Sigmoid colon (tissue), 6 donors: ENCODE measurements at regions not wholly inside any gene's neighbourhood (a gene's known extent, or its start where the extent isn't known, plus 50 kb on each side); places are given as distances from the start of the nearest gene placed in this dataset.

Source experiments
- DNase-seq: peaks from one replicate; pipeline ENCODE4 v3.0.0-alpha.2; 2019
- H3K27ac ChIP-seq, 4 donors: fragments of 200-600 bp; sonication (generic); one replicate each; pipeline ENCODE4 v1.5.1; 2016 to 2019; ENCODE audit warnings: mild to moderate bottlenecking in 1 of 4
- H3K27me3 ChIP-seq, 3 donors: fragments of 200-600 bp; sonication (generic); one replicate each; pipeline ENCODE4 v1.5.1; 2019; ENCODE audit warnings: mild to moderate bottlenecking in 1 of 3
- H3K36me3 ChIP-seq, 4 donors: fragments of 200-600 bp; sonication (generic); one replicate each; pipeline ENCODE4 v1.5.1; 2016 to 2019
- H3K4me1 ChIP-seq, 4 donors: fragments of 200-600 bp; sonication (generic); one replicate each; pipeline ENCODE4 v1.5.1; 2017 to 2019
- H3K4me3 ChIP-seq, 4 donors: fragments of 200-600 bp; sonication (generic); one replicate each; pipeline ENCODE4 v1.5.1; 2017 to 2019; ENCODE audit warnings: mild to moderate bottlenecking in 2 of 4, moderate library complexity in 1 of 4
- H3K9me3 ChIP-seq, 4 donors: fragments of 200-600 bp in 3 of 4; sonication (generic) in 3 of 4; one replicate each; pipeline versions ENCODE4 v1.5.1 to v1.6.1; 2013 to 2019
- CTCF ChIP-seq, 4 experiments: fragments of 450-650 bp in 3 of 4; fragments of 200-600 bp in 1 of 4; IDR thresholded peaks; one replicate each; pipeline ENCODE4 v1.5.1; 2016 to 2019; ENCODE audit warnings: antibody characterized with exemption in 4 of 4, mild to moderate bottlenecking in 3 of 4, moderate library complexity in 2 of 4
- EP300 ChIP-seq, 4 donors: sonication (generic); formaldehyde crosslinking; IDR thresholded peaks; one replicate each; pipeline ENCODE4 v1.6.1; 2017; ENCODE audit warnings: antibody characterized with exemption in 4 of 4
- POLR2A ChIP-seq, 2 donors: fragments of 450-650 bp; IDR thresholded peaks; one replicate each; pipeline ENCODE4 v1.6.1; 2016; ENCODE audit warnings: antibody characterized with exemption in 2 of 2, mild to moderate bottlenecking in 2 of 2, moderate library complexity in 2 of 2
- POLR2AphosphoS5 ChIP-seq, 4 donors: sonication (generic); formaldehyde crosslinking; IDR thresholded peaks; one replicate each; pipeline ENCODE4 v1.6.1; 2017; ENCODE audit warnings: antibody characterized with exemption in 4 of 4
- WGBS, 2 donors: extraction: QIAGEN DNeasy Blood & Tissue Kit; methylation state at CpG; one replicate each; pipeline ENCODE4 v1.1.7; 2013; 5-methylcytosine and 5-hydroxymethylcytosine counted together
- intact Hi-C: fragments of 100-400 bp; cut with DNase I; formaldehyde crosslinking; loops from one replicate; pipeline ENCODE4 v1.15.1; 2023
- donor health status: healthy with polysubstance abuse.
- donor health status: healthy.

GRCh38 chr1:232267837-232268598, 361.9 kb downstream of the SIPA1L2 start:
- no peak overlapping the region for H3K4me3 ChIP-seq
- WGBS, 2 donors: 91 to 92% methylated on average over 4 of the region's 4 CpGs
- TF ChIP-seq POLR2A (IDR thresholded peaks at IDR 0.05) (no peak), CTCF (IDR thresholded peaks at IDR 0.05) (no peak), POLR2AphosphoS5 (IDR thresholded peaks at IDR 0.05) (no peak), EP300 (IDR thresholded peaks at IDR 0.05) (no peak)
- intact Hi-C loops: no loop called here
- no peak overlapping the region for H3K27ac ChIP-seq
- no peaks in the 10 kb centered on the region for H3K4me1 ChIP-seq
- no peaks in the 10 kb centered on the region for H3K9me3 ChIP-seq
- no peaks in the 10 kb centered on the region for H3K27me3 ChIP-seq
- no peak for DNase-seq
- H3K36me3 ChIP-seq: no peaks in the 10 kb centered on the region

- intact Hi-C loops: no loop called here
- H3K9me3 ChIP-seq: no peaks in the 10 kb centered on the region
- no peak overlapping the region for H3K4me3 ChIP-seq
- no peaks in the 10 kb centered on the region for H3K27me3 ChIP-seq
- no peak for TF ChIP-seq EP300 (IDR thresholded peaks at IDR 0.05)
- TF ChIP-seq POLR2A (IDR thresholded peaks at IDR 0.05): no peak
- H3K4me1 ChIP-seq: no peaks in the 10 kb centered on the region
- WGBS, 2 donors: 38 to 67% methylated on average over 5 of the region's 5 CpGs
- H3K27ac ChIP-seq: no peak overlapping the region
- DNase-seq: no peak
- H3K36me3 ChIP-seq: no peaks in the 10 kb centered on the region
Observed at GRCh38 chr1:232267092-232267836, 362.7 kb downstream of the SIPA1L2 start.

DNA sequence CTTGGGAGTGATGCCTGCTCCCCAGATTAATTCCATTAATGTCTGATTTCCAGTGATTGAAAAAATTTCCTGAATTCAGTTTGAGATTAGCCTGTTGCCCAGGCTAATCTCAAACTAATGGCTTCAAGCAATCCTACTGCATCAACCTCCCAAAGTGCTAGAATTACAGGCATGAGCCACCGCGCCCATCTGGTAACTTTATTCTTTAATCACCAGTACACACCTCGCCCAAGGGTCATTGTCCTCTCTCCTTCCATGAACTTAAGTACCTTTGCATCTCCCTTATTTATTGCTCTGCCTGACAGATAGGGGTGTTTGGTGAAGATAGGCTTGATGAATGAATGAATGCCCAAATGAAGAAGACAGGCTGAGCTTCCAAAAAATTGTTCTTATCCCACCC, 366.5 kb downstream of the SIPA1L2 start:
- Histone ChIP-seq H3K4me1 (no peaks in the 10 kb centered on the region), H3K4me3 (no peak overlapping the region), H3K9me3 (no peaks in the 10 kb centered on the region), H3K36me3 (no peaks in the 10 kb centered on the region), H3K27me3 (no peaks in the 10 kb centered on the region), H3K27ac (no peak overlapping the region)
- intact Hi-C loops: no loop called here
- WGBS, 2 donors: 37 to 81% methylated on average over 3 of the region's 3 CpGs
- no peak for DNase-seq
- TF ChIP-seq POLR2AphosphoS5 (IDR thresholded peaks at IDR 0.05) (no peak), EP300 (IDR thresholded peaks at IDR 0.05) (no peak), POLR2A (IDR thresholded peaks at IDR 0.05) (no peak), CTCF (IDR thresholded peaks at IDR 0.05) (no peak)

GRCh38 chr1:232262991-232263390, 366.9 kb downstream of the SIPA1L2 start:
- intact Hi-C loops: no loop called here

More at GRCh38 chr1:232262991-232263390, 366.9 kb downstream of the SIPA1L2 start:
- Histone ChIP-seq H3K36me3 (no peaks in the 10 kb centered on the region), H3K9me3 (no peaks in the 10 kb centered on the region), H3K27me3 (no peaks in the 10 kb centered on the region), H3K27ac (no peak overlapping the region), H3K4me1 (no peaks in the 10 kb centered on the region), H3K4me3 (no peak overlapping the region)
- no peak for TF ChIP-seq EP300 (IDR thresholded peaks at IDR 0.05)
- no peak for TF ChIP-seq CTCF (IDR thresholded peaks at IDR 0.05)
- TF ChIP-seq POLR2AphosphoS5 (IDR thresholded peaks at IDR 0.05): no peak
- no peak for TF ChIP-seq POLR2A (IDR thresholded peaks at IDR 0.05)
- WGBS, 2 donors: 96 to 97% methylated on average over 3 of the region's 3 CpGs
- no peak for DNase-seq
